Right ventricle myocardium superior (tissue), 1 donor: ENCODE measurements at regions not wholly inside any gene's neighbourhood (a gene's known extent, or its start where the extent isn't known, plus 50 kb on each side); places are given as distances from the start of the nearest gene placed in this dataset.

ENCODE experiments used
- ATAC-seq: fragments of 200-7000 bp; cut with Tn5 transposase; one replicate; pipeline ENCODE4 v1.9.1; 2020; ENCODE audit warnings: mild to moderate bottlenecking; ENCODE audit not compliant: poor library complexity
- DNase-seq: peaks from one replicate; pipeline ENCODE4 v3.0.0-alpha.2; 2020
- intact Hi-C: fragments of 100-400 bp; cut with DNase I; formaldehyde crosslinking; loops from one replicate; pipeline ENCODE4 v1.11.2; 2022
- donor health status: DM: no; HTN: yes; CAD: no; lungs with severe emphysema.

- DNase-seq (no peak), ATAC-seq (no peak)
- intact Hi-C loops, result no loop called here
These were observed 1631.5 kb upstream of the LRRTM3 start for GRCh38 chr10:65294329-65294728.

GRCh38 chr10:65301181-65301580 is 1624.7 kb upstream of the LRRTM3 start:
- ATAC-seq, result no peak
- intact Hi-C loops, result no loop called here

GRCh38 chr10:65306201-65306600 is 1619.6 kb upstream of the LRRTM3 start:
- intact Hi-C loops, result no loop called here
- no peak for ATAC-seq
- no peak for DNase-seq

More at GRCh38 chr10:65301181-65301580, 1624.7 kb upstream of the LRRTM3 start:
- no peak for DNase-seq

GRCh38 chr10:65312876-65313275 is 1613.0 kb upstream of the LRRTM3 start:
- DNase-seq (no peak), ATAC-seq (no peak)
- intact Hi-C loops, result no loop called here

GRCh38 chr10:65313406-65313805 is 1612.4 kb upstream of the LRRTM3 start:
- no peak for ATAC-seq
- no peak for DNase-seq
- intact Hi-C loops, result no loop called here

- ATAC-seq, result no peak
- intact Hi-C loops, result no loop called here
- no peak for DNase-seq
These were observed 1611.6 kb upstream of the LRRTM3 start for GRCh38 chr10:65314253-65314652.

GRCh38 chr10:65319493-65319892 is 1606.3 kb upstream of the LRRTM3 start:
- intact Hi-C loops, result no loop called here
- no peak for ATAC-seq
- DNase-seq, result no peak

- intact Hi-C loops, result no loop called here
- DNase-seq (no peak), ATAC-seq (no peak)
These were observed 1605.4 kb upstream of the LRRTM3 start for GRCh38 chr10:65320236-65321026.

- no peak for DNase-seq
- intact Hi-C loops, result no loop called here
- no peak for ATAC-seq
These were observed 1602.0 kb upstream of the LRRTM3 start for GRCh38 chr10:65323802-65324201.

- no peak for ATAC-seq
- no peak for DNase-seq
- intact Hi-C loops, result no loop called here
These were observed 1599.9 kb upstream of the LRRTM3 start for GRCh38 chr10:65325913-65326312.

- intact Hi-C loops, result no loop called here
- DNase-seq, result no peak
- ATAC-seq, result no peak
These were observed 1597.3 kb upstream of the LRRTM3 start for GRCh38 chr10:65328486-65328885.

- ATAC-seq (no peak), DNase-seq (no peak)
- intact Hi-C loops, result no loop called here
These were observed 1590.5 kb upstream of the LRRTM3 start for GRCh38 chr10:65335311-65335710.

- intact Hi-C loops, result no loop called here
- no peak for ATAC-seq
- DNase-seq, result no peak
These were observed 1585.5 kb upstream of the LRRTM3 start for GRCh38 chr10:65340340-65340739.

GRCh38 chr10:65341323-65341925 is 1584.4 kb upstream of the LRRTM3 start:
- ATAC-seq (peak; percentile 78), DNase-seq (no peak)
- intact Hi-C loops, result no loop called here

GRCh38 chr10:65342245-65342644 is 1583.6 kb upstream of the LRRTM3 start:
- intact Hi-C loops, result no loop called here
- ATAC-seq (no peak), DNase-seq (no peak)

- no peak for DNase-seq
- intact Hi-C loops, result no loop called here
- no peak for ATAC-seq
These were observed 1579.4 kb upstream of the LRRTM3 start for GRCh38 chr10:65346466-65346865.

GRCh38 chr10:65348637-65349036 is 1577.2 kb upstream of the LRRTM3 start:
- intact Hi-C loops, result no loop called here
- ATAC-seq, result no peak
- DNase-seq, result no peak

- ATAC-seq (no peak), DNase-seq (no peak)
- intact Hi-C loops, result no loop called here
These were observed 1575.2 kb upstream of the LRRTM3 start for GRCh38 chr10:65350611-65351010.

GRCh38 chr10:65355141-65355680 is 1570.6 kb upstream of the LRRTM3 start:
- DNase-seq (no peak), ATAC-seq (no peak)
- intact Hi-C loops, result no loop called here

GRCh38 chr10:65358565-65358964 is 1567.3 kb upstream of the LRRTM3 start:
- ATAC-seq (no peak), DNase-seq (no peak)
- intact Hi-C loops, result no loop called here
